ENCODE measurements at regions not wholly inside any gene's neighbourhood (a gene's known extent, or its start where the extent isn't known, plus 50 kb on each side); places are given as distances from the start of the nearest gene placed in this dataset.

GRCh38 chr7:133155146-133155545 lies 73.3 kb upstream of the CHCHD3 start:
- no peak for TF ChIP-seq CTCF (IDR thresholded peaks at IDR 0.05)

- TF ChIP-seq CTCF (IDR thresholded peaks at IDR 0.05): no peak
Observed at GRCh38 chr7:133155642-133156041, 73.8 kb upstream of the CHCHD3 start.

- no peak for TF ChIP-seq CTCF (IDR thresholded peaks at IDR 0.05)
Observed at GRCh38 chr7:133157045-133157444, 75.2 kb upstream of the CHCHD3 start.

GRCh38 chr7:133164498-133164897 lies 82.6 kb upstream of the CHCHD3 start:
- TF ChIP-seq CTCF (IDR thresholded peaks at IDR 0.05): no peak

GRCh38 chr7:133165001-133165400 lies 83.1 kb upstream of the CHCHD3 start:
- no peak for TF ChIP-seq CTCF (IDR thresholded peaks at IDR 0.05)

- no peak for TF ChIP-seq CTCF (IDR thresholded peaks at IDR 0.05)
Observed at GRCh38 chr7:133165529-133165928, 83.6 kb upstream of the CHCHD3 start.

GRCh38 chr7:133167300-133167699 lies 85.4 kb upstream of the CHCHD3 start:
- no peak for TF ChIP-seq CTCF (IDR thresholded peaks at IDR 0.05)

GRCh38 chr7:133180717-133181116 lies 72.2 kb upstream of the EXOC4 start:
- no peak for TF ChIP-seq CTCF (IDR thresholded peaks at IDR 0.05)
